ENCODE measurements at regions not wholly inside any gene's neighbourhood (a gene's known extent, or its start where the extent isn't known, plus 50 kb on each side); places are given as distances from the start of the nearest gene placed in this dataset.

DNA sequence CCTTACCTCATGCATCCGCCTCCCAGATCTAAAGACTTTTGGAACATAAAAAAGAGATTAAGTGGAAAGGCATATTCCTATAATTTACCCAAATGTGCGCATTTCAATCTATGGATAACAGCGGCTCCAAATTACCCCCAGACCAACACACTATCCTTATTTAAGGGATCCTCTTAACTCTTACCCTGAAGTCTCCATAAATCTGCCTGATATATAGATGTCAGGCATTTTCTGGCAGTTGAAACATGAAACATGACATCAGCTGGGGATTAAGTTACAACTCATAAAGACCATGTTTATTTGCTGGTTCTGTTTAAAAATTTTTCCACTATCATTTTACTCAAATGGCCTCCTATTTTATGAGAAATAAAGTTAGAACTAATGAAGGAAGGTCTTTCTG, 478.5 kb upstream of the SALL1 start:
- no peaks in the 10 kb centered on the region for H3K36me3 ChIP-seq
- WGBS, 5 donors = 82 to 96% (median 90%) methylated on average over 3 of the region's 3 CpGs
- DNase-seq = no peak
- intact Hi-C loops (cut with DNase I; ENCODE audit: low total_unique reads) = no loop called here
- no peak for TF ChIP-seq POLR2AphosphoS5 (IDR thresholded peaks at IDR 0.05)
- TF ChIP-seq, protein P1, sequence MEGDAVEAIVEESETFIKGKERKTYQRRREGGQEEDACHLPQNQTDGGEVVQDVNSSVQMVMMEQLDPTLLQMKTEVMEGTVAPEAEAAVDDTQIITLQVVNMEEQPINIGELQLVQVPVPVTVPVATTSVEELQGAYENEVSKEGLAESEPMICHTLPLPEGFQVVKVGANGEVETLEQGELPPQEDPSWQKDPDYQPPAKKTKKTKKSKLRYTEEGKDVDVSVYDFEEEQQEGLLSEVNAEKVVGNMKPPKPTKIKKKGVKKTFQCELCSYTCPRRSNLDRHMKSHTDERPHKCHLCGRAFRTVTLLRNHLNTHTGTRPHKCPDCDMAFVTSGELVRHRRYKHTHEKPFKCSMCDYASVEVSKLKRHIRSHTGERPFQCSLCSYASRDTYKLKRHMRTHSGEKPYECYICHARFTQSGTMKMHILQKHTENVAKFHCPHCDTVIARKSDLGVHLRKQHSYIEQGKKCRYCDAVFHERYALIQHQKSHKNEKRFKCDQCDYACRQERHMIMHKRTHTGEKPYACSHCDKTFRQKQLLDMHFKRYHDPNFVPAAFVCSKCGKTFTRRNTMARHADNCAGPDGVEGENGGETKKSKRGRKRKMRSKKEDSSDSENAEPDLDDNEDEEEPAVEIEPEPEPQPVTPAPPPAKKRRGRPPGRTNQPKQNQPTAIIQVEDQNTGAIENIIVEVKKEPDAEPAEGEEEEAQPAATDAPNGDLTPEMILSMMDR (IDR thresholded peaks at IDR 0.05 in 8 of 11, conservative IDR thresholded peaks at IDR 0.05 in 3 of 11) = no peak
- TF ChIP-seq POLR2A (IDR thresholded peaks at IDR 0.05) = no peak
- no peak overlapping the region for H3K4me3 ChIP-seq
- H3K27me3 ChIP-seq (replicated peaks in 1 of 7) = no peaks in the 10 kb centered on the region
- H3K27ac ChIP-seq = no peak overlapping the region
- H3K9me3 ChIP-seq = peaks cover 0 to 45% (median 3%) of the 10 kb centered on the region in 8 donors
- H3K4me1 ChIP-seq = no peaks in the 10 kb centered on the region

DNA sequence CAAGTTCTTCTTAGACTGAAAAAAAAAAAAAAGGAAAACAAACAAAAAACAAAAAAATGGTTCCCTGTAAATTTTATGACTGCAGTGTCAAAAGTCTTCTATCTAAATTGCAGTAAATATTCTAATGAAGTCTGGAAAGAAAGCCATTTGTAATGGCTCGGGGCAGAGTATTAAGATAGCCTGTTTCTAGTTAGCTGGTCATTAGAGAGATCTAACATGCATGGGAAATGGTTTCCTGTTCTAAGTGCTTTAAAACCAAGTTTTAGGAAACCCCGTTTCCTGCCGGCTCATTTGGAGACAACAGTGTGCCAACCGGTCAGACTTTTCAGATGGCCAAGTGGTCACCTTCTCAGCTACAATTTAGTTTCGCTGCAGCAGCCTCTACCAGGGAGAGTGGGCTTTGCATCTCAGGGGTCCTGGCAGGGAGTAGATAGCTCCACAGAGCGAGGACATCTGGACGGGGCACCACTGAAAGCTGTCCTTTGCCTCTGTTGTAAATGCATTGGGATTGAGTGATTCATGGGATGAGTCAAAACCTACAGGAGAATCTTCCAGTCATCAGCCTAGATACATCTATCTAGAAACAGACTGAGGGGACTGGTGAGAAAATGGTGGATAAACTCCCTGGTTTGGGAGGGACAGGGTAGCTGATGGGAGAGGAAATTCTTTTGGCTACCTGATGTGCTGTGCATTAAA, 473.2 kb upstream of the SALL1 start:
- DNase-seq = no peak
- H3K4me1 ChIP-seq = no peaks in the 10 kb centered on the region
- intact Hi-C loops (cut with DNase I; ENCODE audit: low total_unique reads) = no loop called here
- H3K27ac ChIP-seq = no peak overlapping the region
- no peak overlapping the region for H3K4me3 ChIP-seq
- H3K36me3 ChIP-seq = no peaks in the 10 kb centered on the region
- H3K9me3 ChIP-seq = peaks cover 0 to 38% (median 1%) of the 10 kb centered on the region in 8 donors
- TF ChIP-seq POLR2AphosphoS5 (IDR thresholded peaks at IDR 0.05) (no peak), POLR2A (IDR thresholded peaks at IDR 0.05) (no peak)
- TF ChIP-seq, protein P1 (IDR thresholded peaks at IDR 0.05 in 8 of 11, conservative IDR thresholded peaks at IDR 0.05 in 3 of 11) = no peak
- WGBS, 5 donors = 26 to 35% (median 34%) methylated on average over 7 of the region's 7 CpGs
- H3K27me3 ChIP-seq (replicated peaks in 1 of 7) = no peaks in the 10 kb centered on the region

DNA sequence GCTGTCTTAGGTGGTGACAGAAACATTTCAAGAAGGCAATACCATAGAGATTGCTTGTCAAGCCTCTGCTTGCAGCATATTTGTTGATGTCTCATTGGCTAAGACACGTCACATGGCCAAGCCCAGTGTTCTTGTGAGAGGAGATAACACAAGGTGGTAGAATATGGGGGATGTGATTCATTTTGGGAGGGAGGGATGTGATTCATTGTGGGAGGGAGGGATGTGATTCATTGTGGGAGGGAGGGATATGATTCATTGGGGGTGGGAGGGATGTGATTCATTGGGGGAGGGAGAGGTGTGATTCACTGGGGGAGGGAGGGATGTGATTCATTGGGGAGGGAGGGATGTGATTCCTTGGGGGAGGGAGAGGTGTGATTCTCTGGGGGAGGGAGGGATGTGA, 470.5 kb upstream of the SALL1 start:
- intact Hi-C loops (cut with DNase I; ENCODE audit: low total_unique reads) = no loop called here
- no peaks in the 10 kb centered on the region for H3K4me1 ChIP-seq
- DNase-seq = no peak
- no peaks in the 10 kb centered on the region for H3K36me3 ChIP-seq
- H3K9me3 ChIP-seq = peaks cover 0 to 29% (median 0%) of the 10 kb centered on the region in 8 donors
- no peak for TF ChIP-seq POLR2A (IDR thresholded peaks at IDR 0.05)
- no peak for TF ChIP-seq POLR2AphosphoS5 (IDR thresholded peaks at IDR 0.05)
- TF ChIP-seq, protein P1 (IDR thresholded peaks at IDR 0.05 in 8 of 11, conservative IDR thresholded peaks at IDR 0.05 in 3 of 11) = no peak
- WGBS, 5 donors = 57 to 84% (median 71%) methylated on average over 1 of the region's 1 CpG
- H3K27me3 ChIP-seq (replicated peaks in 1 of 7) = no peaks in the 10 kb centered on the region
- H3K4me3 ChIP-seq = no peak overlapping the region
- H3K27ac ChIP-seq = no peak overlapping the region

DNA sequence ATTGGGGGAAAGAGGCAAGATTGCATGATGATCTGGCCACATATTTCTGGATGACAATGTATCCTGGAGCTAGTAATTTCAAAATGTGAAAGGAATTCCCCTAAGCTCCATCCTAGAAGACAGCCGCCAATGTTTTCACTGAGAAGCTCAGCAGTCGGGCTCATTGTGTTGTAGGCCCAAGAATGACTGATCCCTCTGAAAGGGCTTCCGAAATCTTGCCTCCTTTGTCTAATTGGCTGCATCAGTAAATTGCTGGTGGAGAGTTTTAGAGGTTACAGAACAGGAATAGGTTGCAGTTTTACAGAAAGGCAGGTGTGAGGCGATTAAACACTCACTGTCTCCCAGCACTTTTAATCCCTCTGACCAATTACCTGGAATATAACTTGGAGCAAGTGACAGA, 464.1 kb upstream of the SALL1 start:
- TF ChIP-seq POLR2AphosphoS5 (IDR thresholded peaks at IDR 0.05) (no peak), POLR2A (IDR thresholded peaks at IDR 0.05) (no peak)
- TF ChIP-seq, protein P1 (IDR thresholded peaks at IDR 0.05 in 8 of 11, conservative IDR thresholded peaks at IDR 0.05 in 3 of 11) = no peak
- intact Hi-C loops (cut with DNase I; ENCODE audit: low total_unique reads) = no loop called here
- Histone ChIP-seq H3K36me3 (no peaks in the 10 kb centered on the region), H3K27me3 (replicated peaks in 1 of 7) (no peaks in the 10 kb centered on the region), H3K4me3 (no peak overlapping the region), H3K27ac (no peak overlapping the region), H3K4me1 (no peaks in the 10 kb centered on the region), H3K9me3 (peaks cover 0 to 13% (median 0%) of the 10 kb centered on the region in 8 donors)
- WGBS, 5 donors = 82 to 92% (median 85%) methylated on average over 4 of the region's 4 CpGs
- DNase-seq = no peak
